Mesenchymal stem cell (in vitro differentiated cells and primary cell): ENCODE measurements at regions not wholly inside any gene's neighbourhood (a gene's known extent, or its start where the extent isn't known, plus 50 kb on each side); places are given as distances from the start of the nearest gene placed in this dataset.

ENCODE experiments used
- DNase-seq: peaks from one replicate; pipeline ENCODE4 v3.0.0-alpha.2; 2013
- H2AFZ ChIP-seq: one replicate; pipeline ENCODE4 v1.6.1; 2013; ENCODE audit warnings: low read depth, mild to moderate bottlenecking, control low read depth, inconsistent platforms, low read length, moderate library complexity
- H2AK5ac ChIP-seq: 2 replicates; pipeline ENCODE4 v1.6.1; 2013; ENCODE audit warnings: low read length, moderate library complexity, mild to moderate bottlenecking, inconsistent platforms; ENCODE audit not compliant: severe bottlenecking
- H2BK120ac ChIP-seq: one replicate; pipeline ENCODE4 v1.6.1; 2013; ENCODE audit warnings: low read depth, mild to moderate bottlenecking, inconsistent platforms, low read length, moderate library complexity
- H2BK12ac ChIP-seq, 2 experiments: one replicate each; pipeline ENCODE4 v1.6.1; 2013; ENCODE audit warnings: inconsistent platforms in 2 of 2, low read length in 2 of 2, mild to moderate bottlenecking in 2 of 2, moderate library complexity in 2 of 2, control low read depth in 1 of 2
- H2BK15ac ChIP-seq: one replicate; pipeline ENCODE4 v1.6.1; 2013; ENCODE audit warnings: mild to moderate bottlenecking, low read depth, inconsistent platforms; ENCODE audit not compliant: poor library complexity, severe bottlenecking
- H2BK5ac ChIP-seq: 2 replicates; pipeline ENCODE4 v1.6.1; 2013; ENCODE audit warnings: low read depth, mild to moderate bottlenecking, low read length, control low read depth, inconsistent platforms; ENCODE audit not compliant: poor library complexity, severe bottlenecking
- H3K14ac ChIP-seq, 2 experiments: one replicate each; pipeline ENCODE4 v1.6.1; 2013; ENCODE audit warnings: inconsistent platforms in 2 of 2, low read length in 2 of 2, control low read depth in 1 of 2, mild to moderate bottlenecking in 1 of 2, moderate library complexity in 1 of 2
- H3K18ac ChIP-seq, 2 experiments: one replicate each; pipeline ENCODE4 v1.6.1; 2013; ENCODE audit warnings: inconsistent platforms in 2 of 2, low read length in 2 of 2, control low read depth in 1 of 2, low read depth in 1 of 2, mild to moderate bottlenecking in 1 of 2
- H3K23ac ChIP-seq, 2 experiments: one replicate each; pipeline ENCODE4 v1.6.1; 2013; ENCODE audit warnings: inconsistent platforms in 2 of 2, low read length in 2 of 2, mild to moderate bottlenecking in 2 of 2, moderate library complexity in 2 of 2, control low read depth in 1 of 2
- H3K27ac ChIP-seq: 2 replicates; pipeline ENCODE4 v1.5.1; 2013; ENCODE audit warnings: mild to moderate bottlenecking, moderate library complexity, low read length, control low read depth, inconsistent platforms; ENCODE audit not compliant: poor library complexity, severe bottlenecking
- H3K27me3 ChIP-seq, 2 experiments: 2 replicates each; pipeline versions ENCODE4 v1.6.1 to v1.7.0; 2013; ENCODE audit warnings: low read length in 2 of 2, mild to moderate bottlenecking in 2 of 2, moderate library complexity in 2 of 2, control low read depth in 1 of 2, inconsistent platforms in 1 of 2; ENCODE audit not compliant: control insufficient read depth in 1 of 2, insufficient read depth in 1 of 2
- H3K36me3 ChIP-seq, 2 experiments: 2 replicates each; pipeline versions ENCODE4 v1.6.1 to v1.7.0; 2013; ENCODE audit warnings: low read length in 2 of 2, control low read depth in 1 of 2, inconsistent platforms in 1 of 2, low read depth in 1 of 2, mild to moderate bottlenecking in 1 of 2; ENCODE audit not compliant: insufficient read depth in 2 of 2, control insufficient read depth in 1 of 2
- H3K4ac ChIP-seq, 2 experiments: one replicate each; pipeline ENCODE4 v1.6.1; 2013; ENCODE audit warnings: inconsistent platforms in 2 of 2, low read length in 2 of 2, mild to moderate bottlenecking in 2 of 2, moderate library complexity in 2 of 2, control low read depth in 1 of 2, low read depth in 1 of 2
- H3K4me1 ChIP-seq: 2 replicates; pipeline ENCODE4 v1.6.1; 2013; ENCODE audit warnings: low read depth, low read length, control low read depth; ENCODE audit not compliant: control insufficient read depth, insufficient read depth
- H3K4me2 ChIP-seq: 2 replicates; pipeline ENCODE4 v1.6.1; 2013; ENCODE audit warnings: low read length, mild to moderate bottlenecking, inconsistent platforms; ENCODE audit not compliant: poor library complexity, severe bottlenecking
- H3K4me3 ChIP-seq, 2 experiments: 2 replicates each; pipeline versions ENCODE4 v1.5.1 to v1.7.0; 2013; ENCODE audit warnings: low read length in 2 of 2, mild to moderate bottlenecking in 2 of 2, control low read depth in 1 of 2, low read depth in 1 of 2; ENCODE audit not compliant: insufficient read depth in 1 of 2
- H3K79me1 ChIP-seq: replicated peaks from 2 replicates; pipeline ENCODE4 v1.6.1; 2013; ENCODE audit warnings: mild to moderate bottlenecking, control low read depth, low read length, inconsistent platforms; ENCODE audit not compliant: poor library complexity, severe bottlenecking
- H3K9ac ChIP-seq: 2 replicates; pipeline ENCODE4 v1.7.0; 2013; ENCODE audit warnings: mild to moderate bottlenecking, low read length, moderate library complexity
- H3K9me3 ChIP-seq: 2 replicates; pipeline ENCODE4 v1.7.0; 2013; ENCODE audit warnings: mild to moderate bottlenecking, low read length; ENCODE audit not compliant: control insufficient read depth
- H4K8ac ChIP-seq: one replicate; pipeline ENCODE4 v1.6.1; 2013; ENCODE audit warnings: inconsistent platforms, mild to moderate bottlenecking, low read length, moderate library complexity
- H4K91ac ChIP-seq: one replicate; pipeline ENCODE4 v1.6.1; 2013; ENCODE audit warnings: mild to moderate bottlenecking, low read length, inconsistent platforms
- WGBS: methylation state at CpG from one replicate; pipeline ENCODE4 v1.1.7; 2013; ENCODE audit warnings: mixed read lengths; 5-methylcytosine and 5-hydroxymethylcytosine counted together

DNA sequence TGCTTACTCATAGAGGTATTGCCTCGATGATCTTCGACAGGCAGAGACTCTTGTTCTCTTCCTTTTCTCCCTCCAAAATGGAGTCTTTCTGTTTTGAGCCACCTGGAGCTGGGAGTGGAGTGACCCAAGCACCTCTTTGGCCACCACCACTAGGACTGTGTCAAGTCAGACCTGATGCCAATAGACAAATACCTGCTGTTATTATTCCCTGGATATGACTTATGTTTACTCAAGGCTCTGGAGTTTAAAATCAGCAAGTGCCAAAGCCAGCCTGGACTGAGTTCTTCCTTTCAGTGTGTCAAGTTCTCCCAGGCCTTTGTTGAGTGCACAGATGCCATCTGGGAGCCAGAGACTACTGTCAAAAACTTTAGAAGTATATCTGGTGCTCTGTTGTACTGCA, 130.2 kb upstream of the SLC6A14 start:
- H2BK12ac ChIP-seq, result no peak overlapping the region
- H3K4me2 ChIP-seq, result no peak overlapping the region
- H2AK5ac ChIP-seq, result no peak overlapping the region
- H3K9me3 ChIP-seq, result no peaks in the 10 kb centered on the region
- no peak overlapping the region for H2BK120ac ChIP-seq
- WGBS, result 32% methylated on average over 2 of the region's 2 CpGs
- no peak overlapping the region for H4K8ac ChIP-seq
- H3K14ac ChIP-seq, result no peak overlapping the region
- no peak overlapping the region for H3K23ac ChIP-seq
- H2BK5ac ChIP-seq, result no peak overlapping the region
- no peaks in the 10 kb centered on the region for H3K27me3 ChIP-seq
- H3K4ac ChIP-seq, result no peak overlapping the region
- H2AFZ ChIP-seq, result no peak overlapping the region
- H3K36me3 ChIP-seq, result no peaks in the 10 kb centered on the region
- no peak overlapping the region for H4K91ac ChIP-seq
- H3K79me1 ChIP-seq, result no peaks in the 10 kb centered on the region
- H3K9ac ChIP-seq, result no peak overlapping the region
- no peaks in the 10 kb centered on the region for H3K4me1 ChIP-seq
- no peak overlapping the region for H3K18ac ChIP-seq
- H2BK15ac ChIP-seq, result no peak overlapping the region
- no peak overlapping the region for H3K4me3 ChIP-seq
- DNase-seq, result no peak
- no peak overlapping the region for H3K27ac ChIP-seq

DNA sequence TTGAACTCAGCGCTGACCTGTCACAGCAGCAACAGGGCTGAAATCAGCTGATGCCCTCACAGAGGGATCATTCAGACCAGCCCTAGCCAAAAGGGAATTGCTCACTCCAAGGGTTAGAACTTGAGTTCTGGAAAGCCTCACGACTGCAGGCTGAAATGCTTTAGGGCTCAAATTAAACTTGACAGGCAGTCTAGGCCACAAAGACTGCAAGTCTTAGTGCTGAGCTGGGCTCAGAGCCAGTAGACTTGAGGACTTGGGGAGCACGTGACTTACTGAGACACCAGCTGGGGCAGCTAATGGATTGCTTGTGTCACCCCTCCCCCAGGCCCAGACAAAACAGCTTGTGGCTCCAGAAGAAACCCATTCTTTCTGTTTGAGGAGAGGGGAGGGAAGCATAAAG, 119.0 kb upstream of the SLC6A14 start:
- Histone ChIP-seq H2AK5ac (no peak overlapping the region), H2BK5ac (no peak overlapping the region), H3K9ac (no peak overlapping the region), H2AFZ (no peak overlapping the region), H3K23ac (no peak overlapping the region), H3K79me1 (no peaks in the 10 kb centered on the region), H2BK120ac (no peak overlapping the region), H3K4ac (no peak overlapping the region), H3K4me1 (no peaks in the 10 kb centered on the region), H3K18ac (no peak overlapping the region), H3K36me3 (no peaks in the 10 kb centered on the region), H2BK12ac (no peak overlapping the region), H3K9me3 (no peaks in the 10 kb centered on the region), H3K27me3 (peaks cover 0 to 3% of the 10 kb centered on the region in 2 experiments), H3K14ac (no peak overlapping the region), H3K4me2 (no peak overlapping the region), H3K27ac (no peak overlapping the region), H3K4me3 (no peak overlapping the region), H4K91ac (no peak overlapping the region), H2BK15ac (no peak overlapping the region), H4K8ac (no peak overlapping the region)
- WGBS, result 67% methylated on average over 2 of the region's 3 CpGs
- peak; percentile 56 for DNase-seq

DNA sequence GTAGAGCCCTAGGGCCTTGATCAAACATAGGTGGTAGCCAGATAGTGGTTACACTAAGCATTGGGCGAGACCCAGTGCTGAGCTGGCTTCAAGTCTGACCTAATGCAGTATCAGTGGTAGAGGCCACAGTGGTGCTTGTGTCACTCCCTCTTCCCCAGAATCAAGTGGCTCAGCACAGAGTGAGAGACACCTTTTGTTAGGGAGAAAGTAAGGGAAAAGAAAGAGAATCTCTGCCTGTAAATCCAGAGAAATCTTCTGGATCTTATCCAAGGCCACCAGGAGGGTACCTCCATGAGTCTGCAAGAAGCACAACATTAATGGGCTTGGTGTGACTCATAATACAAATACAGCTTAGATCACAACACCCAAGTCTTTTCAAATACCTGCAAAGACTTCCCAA, 117.7 kb upstream of the SLC6A14 start:
- no peak overlapping the region for H3K4ac ChIP-seq
- H4K91ac ChIP-seq, result no peak overlapping the region
- H3K14ac ChIP-seq, result no peak overlapping the region
- no peak overlapping the region for H2BK12ac ChIP-seq
- H2BK15ac ChIP-seq, result no peak overlapping the region
- H3K23ac ChIP-seq, result no peak overlapping the region
- H3K9me3 ChIP-seq, result no peaks in the 10 kb centered on the region
- DNase-seq, result no peak
- H3K36me3 ChIP-seq, result no peaks in the 10 kb centered on the region
- H3K79me1 ChIP-seq, result no peaks in the 10 kb centered on the region
- H3K27me3 ChIP-seq, result peaks cover 0 to 3% of the 10 kb centered on the region in 2 experiments
- H2BK5ac ChIP-seq, result no peak overlapping the region
- H3K9ac ChIP-seq, result no peak overlapping the region
- no peak overlapping the region for H2AFZ ChIP-seq
- H3K27ac ChIP-seq, result no peak overlapping the region
- no peak overlapping the region for H4K8ac ChIP-seq
- H2AK5ac ChIP-seq, result no peak overlapping the region
- no peak overlapping the region for H3K4me3 ChIP-seq
- H2BK120ac ChIP-seq, result no peak overlapping the region
- H3K4me2 ChIP-seq, result no peak overlapping the region
- no peaks in the 10 kb centered on the region for H3K4me1 ChIP-seq
- 71% methylated on average over 1 of the region's 1 CpG for WGBS
- no peak overlapping the region for H3K18ac ChIP-seq

DNA sequence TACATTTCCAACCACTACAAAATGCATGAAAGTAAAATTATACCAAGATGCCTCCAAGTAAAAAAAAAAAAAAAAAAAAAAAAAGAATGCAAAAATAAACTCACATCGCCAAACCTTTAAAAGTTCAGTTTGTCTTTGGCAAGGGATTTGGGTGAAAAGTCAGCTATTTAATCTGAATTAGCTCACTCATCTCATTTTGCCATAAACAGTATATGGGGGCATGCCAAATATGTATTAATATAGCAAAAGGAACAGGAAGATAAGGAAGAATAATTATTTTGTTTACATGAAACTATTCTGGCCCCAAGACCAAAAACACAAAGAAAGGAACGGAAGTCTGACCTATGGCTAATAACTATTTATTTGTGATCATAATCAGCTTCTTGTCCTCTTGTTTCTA, 114.7 kb upstream of the SLC6A14 start:
- Histone ChIP-seq H3K36me3 (no peaks in the 10 kb centered on the region), H3K27me3 (no peaks in the 10 kb centered on the region), H3K4ac (no peak overlapping the region), H4K8ac (no peak overlapping the region), H2BK12ac (no peak overlapping the region), H3K4me2 (no peak overlapping the region), H3K4me1 (no peaks in the 10 kb centered on the region), H3K14ac (no peak overlapping the region), H3K23ac (no peak overlapping the region), H3K4me3 (no peak overlapping the region), H3K27ac (no peak overlapping the region), H3K18ac (no peak overlapping the region), H2BK120ac (no peak overlapping the region), H2AK5ac (no peak overlapping the region), H3K9me3 (no peaks in the 10 kb centered on the region), H3K9ac (no peak overlapping the region), H2AFZ (no peak overlapping the region), H2BK15ac (no peak overlapping the region), H4K91ac (no peak overlapping the region), H2BK5ac (no peak overlapping the region), H3K79me1 (no peaks in the 10 kb centered on the region)
- no CpG with 5 or more reads among the region's 2 CpGs for WGBS
- no peak for DNase-seq
